Epithelial cell of esophagus (primary cell): ENCODE measurements at regions not wholly inside any gene's neighbourhood (a gene's known extent, or its start where the extent isn't known, plus 50 kb on each side); places are given as distances from the start of the nearest gene placed in this dataset.

ENCODE experiments used
- DNase-seq: peaks from one replicate; pipeline ENCODE4 v3.0.0; 2010; ENCODE audit warnings: low read depth
- H3K4me3 ChIP-seq: 2 replicates; pipeline ENCODE4 v1.5.1; 2011; ENCODE audit warnings: mild to moderate bottlenecking, low read length, control low read depth
- CTCF ChIP-seq: IDR thresholded peaks from 2 replicates; pipeline ENCODE4 v1.5.1; 2011; ENCODE audit warnings: low read depth, mild to moderate bottlenecking, low read length, control low read depth, inconsistent platforms; ENCODE audit not compliant: insufficient read depth; ENCODE audit errors: missing control alignments

GRCh38 chr20:56986931-56987720 is 279.3 kb downstream of the BMP7 start:
- TF ChIP-seq CTCF = no peak
- no peak overlapping the region for H3K4me3 ChIP-seq
- DNase-seq = no peak

- no peak for TF ChIP-seq CTCF
- DNase-seq = no peak
- no peak overlapping the region for H3K4me3 ChIP-seq
Measured at GRCh38 chr20:56987986-56988385, 278.5 kb downstream of the BMP7 start.

GRCh38 chr20:56988446-56988845 is 278.0 kb downstream of the BMP7 start:
- TF ChIP-seq CTCF = no peak
- DNase-seq = no peak
- no peak overlapping the region for H3K4me3 ChIP-seq

GRCh38 chr20:56989516-56989915 is 276.9 kb downstream of the BMP7 start:
- DNase-seq = peak; percentile 24
- H3K4me3 ChIP-seq = no peak overlapping the region
- TF ChIP-seq CTCF = no peak

- no peak for TF ChIP-seq CTCF
Measured at GRCh38 chr20:56993020-56993559, 273.4 kb downstream of the BMP7 start.

GRCh38 chr20:56994006-56994405 is 272.4 kb downstream of the BMP7 start:
- TF ChIP-seq CTCF = no peak

More at GRCh38 chr20:56993020-56993559, 273.4 kb downstream of the BMP7 start:
- no peak for DNase-seq
- H3K4me3 ChIP-seq = no peak overlapping the region

GRCh38 chr20:56995149-56995548 is 271.3 kb downstream of the BMP7 start:
- no peak overlapping the region for H3K4me3 ChIP-seq
- TF ChIP-seq CTCF = no peak

More at GRCh38 chr20:56994006-56994405, 272.4 kb downstream of the BMP7 start:
- no peak overlapping the region for H3K4me3 ChIP-seq
- no peak for DNase-seq

More at GRCh38 chr20:56995149-56995548, 271.3 kb downstream of the BMP7 start:
- DNase-seq = no peak
